GM18498 (cell line): ENCODE measurements at regions not wholly inside any gene's neighbourhood (a gene's known extent, or its start where the extent isn't known, plus 50 kb on each side); places are given as distances from the start of the nearest gene placed in this dataset.

Experiments used
- ATAC-seq: cut with Tn5 transposase; IDR thresholded peaks from one replicate; pipeline ENCODE4 v1.9.1; 2021; ENCODE audit warnings: mild to moderate bottlenecking, moderate library complexity; ENCODE audit not compliant: unreplicated experiment

DNA sequence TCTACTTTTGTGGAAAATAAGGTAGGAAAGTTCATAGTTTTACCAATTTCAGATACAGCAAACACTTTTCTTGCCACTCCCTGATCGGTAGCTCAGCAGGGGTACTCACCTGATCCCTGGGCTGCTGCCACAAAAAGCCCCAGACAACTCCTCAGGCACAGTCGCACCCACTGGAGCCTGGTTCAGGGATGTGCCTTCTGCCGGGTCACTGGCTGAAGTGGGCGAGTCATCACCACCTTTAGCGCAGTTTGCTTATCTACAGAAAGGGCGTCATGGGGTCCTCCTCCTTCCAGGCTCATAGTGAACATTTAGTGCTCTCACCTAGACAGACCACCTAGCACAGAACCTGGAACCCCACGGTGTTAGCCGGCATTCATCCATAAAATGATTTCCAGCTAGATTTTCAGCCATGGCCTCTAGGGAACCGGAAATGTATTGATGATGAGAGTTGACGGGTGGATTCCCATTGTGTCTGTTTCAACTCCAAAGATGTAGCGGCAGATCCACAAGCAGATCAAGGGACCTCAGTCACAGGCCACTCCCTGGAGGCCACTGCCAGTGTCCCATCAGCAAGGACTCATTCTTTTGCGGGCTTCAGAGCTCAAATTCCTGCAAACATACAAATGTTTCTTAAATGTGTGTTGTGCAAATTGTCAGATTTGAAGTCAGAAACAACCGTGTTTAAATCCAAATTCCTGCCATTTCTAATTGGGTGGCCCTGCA lies 408.4 kb upstream of the SALL3 start:
- no peak for ATAC-seq

DNA sequence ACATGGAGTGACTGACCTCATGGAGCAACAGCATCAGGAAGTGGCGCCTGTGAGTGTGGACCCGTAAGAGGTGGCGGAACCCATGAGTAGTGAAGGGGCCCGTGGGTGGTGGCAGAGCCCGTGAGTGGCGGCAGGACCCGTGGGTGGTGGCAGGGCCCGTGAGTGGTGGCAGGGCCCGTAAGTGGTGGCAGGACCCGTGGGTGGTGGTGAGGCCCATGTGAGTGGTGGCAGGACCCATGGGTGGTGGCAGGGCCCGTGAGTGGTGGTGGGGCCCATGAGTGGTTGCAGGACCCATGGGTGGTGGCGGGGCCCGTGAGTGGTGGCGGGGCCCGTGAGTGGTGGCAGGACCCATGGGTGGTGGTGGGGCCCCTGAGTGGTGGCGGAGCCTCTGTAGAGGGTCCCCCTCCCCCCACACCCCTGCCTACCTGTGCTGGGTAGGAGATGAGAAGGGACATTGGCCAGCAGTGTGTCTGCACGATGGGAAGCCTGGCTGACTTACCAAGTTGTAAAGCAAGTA lies 407.7 kb upstream of the SALL3 start:
- no peak for ATAC-seq

DNA sequence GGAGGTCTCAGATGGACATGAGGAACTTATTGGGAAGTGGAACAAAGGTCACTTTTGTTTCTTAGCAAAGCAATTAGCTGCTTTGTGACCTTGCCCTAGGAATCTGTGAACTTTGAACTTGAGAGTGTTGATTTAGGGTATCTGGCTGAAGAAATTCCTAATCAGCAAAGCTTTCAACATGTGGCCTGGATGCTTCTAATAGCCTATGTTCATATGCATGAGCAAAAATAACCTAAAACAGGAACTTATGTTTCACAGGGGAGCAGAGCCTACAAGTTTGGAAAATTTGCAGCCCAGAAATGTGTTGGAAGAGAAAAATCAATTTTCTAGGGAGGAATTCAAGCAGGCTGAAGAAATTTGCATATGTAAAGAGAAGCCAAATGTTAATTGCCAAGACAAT lies 405.8 kb upstream of the SALL3 start:
- no peak for ATAC-seq

DNA sequence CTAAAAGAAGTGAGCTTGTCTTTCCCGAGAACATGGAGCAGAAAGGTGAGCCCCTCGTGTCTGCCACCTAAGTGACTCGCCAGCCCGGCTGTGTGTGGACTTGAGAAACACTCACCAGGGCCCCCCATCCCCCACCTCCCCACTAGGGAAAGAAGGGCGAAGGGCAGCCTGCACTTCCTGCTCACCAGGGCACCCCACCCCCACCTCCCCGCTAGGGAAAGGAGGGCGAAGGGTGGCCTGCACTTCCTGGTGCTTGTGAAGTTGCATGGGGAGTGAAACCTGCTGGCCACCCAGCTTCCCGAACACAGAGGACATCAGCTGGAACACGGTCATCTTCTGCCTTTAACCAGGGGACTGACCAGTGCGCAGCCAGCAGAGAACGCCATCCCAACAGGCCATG lies 402.7 kb upstream of the SALL3 start:
- ATAC-seq, result no peak

DNA sequence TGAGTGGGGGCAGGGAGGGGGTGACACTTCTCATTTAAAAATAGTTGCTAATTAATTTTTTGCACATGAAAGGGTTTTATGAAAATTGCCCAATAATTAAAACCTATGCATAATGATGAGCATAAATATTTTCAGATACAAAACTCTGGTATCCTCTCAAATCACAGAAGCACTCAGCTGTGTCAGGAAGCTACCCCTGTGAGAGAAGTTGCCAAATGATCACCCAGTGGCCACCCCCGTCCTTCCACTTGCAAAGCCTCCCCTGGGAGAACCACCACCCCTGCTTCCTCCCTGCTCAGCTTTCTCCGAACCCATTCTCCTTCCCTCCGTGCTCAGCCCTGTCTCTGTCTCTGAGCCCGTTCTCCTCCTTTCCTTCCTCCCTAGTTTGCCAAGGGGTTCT lies 400.2 kb upstream of the SALL3 start:
- ATAC-seq, result no peak

DNA sequence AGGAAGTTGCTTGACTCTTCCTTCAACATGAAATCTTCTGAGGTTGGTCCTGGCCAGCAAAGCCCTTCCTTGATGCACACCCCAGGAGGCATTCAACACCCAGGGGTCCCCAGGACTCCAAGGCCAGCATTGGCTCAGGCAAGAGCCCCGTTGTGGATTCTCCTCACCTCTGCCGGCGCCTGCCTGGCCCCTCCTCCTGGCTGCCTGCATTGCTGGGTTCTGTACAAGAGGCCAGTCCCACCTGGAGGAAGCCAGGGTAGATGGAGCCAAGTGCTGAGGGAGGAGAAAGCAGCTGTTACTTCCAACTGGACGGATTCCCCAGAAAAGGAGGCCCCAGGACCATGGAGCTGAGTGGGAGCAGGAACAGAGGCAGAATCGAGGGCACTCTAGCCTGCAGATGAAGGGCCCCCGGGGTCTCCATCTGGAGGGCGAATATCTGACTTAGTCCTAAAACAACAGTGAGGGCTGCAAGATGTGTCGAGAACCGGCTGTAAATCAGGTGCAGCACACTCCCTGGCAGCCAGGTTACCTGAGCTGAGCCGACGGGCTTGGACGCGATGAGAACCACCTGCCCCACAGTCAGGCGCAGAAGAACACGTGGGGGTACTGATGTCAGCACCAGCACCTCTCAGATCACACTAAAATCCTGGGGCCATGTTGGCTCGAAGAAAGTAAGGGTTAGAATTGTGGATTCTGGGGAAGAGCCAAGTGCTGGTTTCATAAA lies 399.6 kb upstream of the SALL3 start:
- no peak for ATAC-seq

DNA sequence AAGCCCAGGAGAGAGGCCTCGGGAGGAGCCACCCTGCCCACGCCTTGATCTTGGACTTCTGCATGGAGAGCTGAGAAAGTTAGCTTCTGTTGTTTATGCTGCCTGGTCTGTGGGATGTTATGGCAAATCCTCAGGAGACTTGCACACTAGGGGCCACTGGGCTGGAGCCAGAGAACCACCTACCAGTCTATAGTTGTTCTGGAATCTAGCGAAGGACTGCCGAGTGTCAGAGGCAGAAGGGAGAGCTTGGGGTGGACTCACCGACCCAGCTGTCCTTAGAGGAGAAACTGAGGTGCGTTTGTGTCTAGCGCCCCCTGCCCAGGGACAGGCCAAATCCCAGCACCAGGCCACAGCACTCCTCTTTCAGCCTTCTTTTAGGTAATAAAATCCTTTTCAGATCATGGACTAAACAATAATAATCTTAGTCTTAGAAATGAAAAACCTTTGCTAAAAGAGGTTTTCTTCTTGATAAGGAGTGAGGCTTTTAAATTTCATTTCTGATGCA lies 398.7 kb upstream of the SALL3 start:
- no peak for ATAC-seq

DNA sequence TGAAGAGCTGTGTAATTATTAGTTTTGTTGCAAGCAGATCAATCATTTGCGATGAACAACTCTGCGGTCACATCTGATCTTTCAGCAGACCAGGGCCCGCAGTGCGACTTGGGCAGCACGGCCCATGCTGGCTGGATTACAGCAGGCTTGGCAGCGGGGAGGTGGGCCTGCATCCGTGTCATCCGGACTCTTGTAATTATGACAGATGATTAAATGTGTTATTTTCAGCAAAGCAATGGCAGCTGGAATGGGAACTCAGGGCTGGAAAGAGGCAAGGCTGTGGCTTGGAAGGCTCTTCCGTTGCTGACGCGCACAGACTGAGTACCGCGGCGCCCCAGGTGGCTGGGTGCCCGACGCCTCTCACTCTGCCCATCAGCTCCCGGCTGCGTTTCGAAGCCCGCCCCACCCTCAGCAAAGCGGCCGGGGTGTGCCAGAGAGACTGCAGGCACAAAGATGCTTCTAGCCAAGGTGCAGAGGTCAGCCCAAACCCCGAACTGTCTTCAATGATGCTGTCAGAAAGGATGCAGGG lies 397.4 kb upstream of the SALL3 start:
- no peak for ATAC-seq

DNA sequence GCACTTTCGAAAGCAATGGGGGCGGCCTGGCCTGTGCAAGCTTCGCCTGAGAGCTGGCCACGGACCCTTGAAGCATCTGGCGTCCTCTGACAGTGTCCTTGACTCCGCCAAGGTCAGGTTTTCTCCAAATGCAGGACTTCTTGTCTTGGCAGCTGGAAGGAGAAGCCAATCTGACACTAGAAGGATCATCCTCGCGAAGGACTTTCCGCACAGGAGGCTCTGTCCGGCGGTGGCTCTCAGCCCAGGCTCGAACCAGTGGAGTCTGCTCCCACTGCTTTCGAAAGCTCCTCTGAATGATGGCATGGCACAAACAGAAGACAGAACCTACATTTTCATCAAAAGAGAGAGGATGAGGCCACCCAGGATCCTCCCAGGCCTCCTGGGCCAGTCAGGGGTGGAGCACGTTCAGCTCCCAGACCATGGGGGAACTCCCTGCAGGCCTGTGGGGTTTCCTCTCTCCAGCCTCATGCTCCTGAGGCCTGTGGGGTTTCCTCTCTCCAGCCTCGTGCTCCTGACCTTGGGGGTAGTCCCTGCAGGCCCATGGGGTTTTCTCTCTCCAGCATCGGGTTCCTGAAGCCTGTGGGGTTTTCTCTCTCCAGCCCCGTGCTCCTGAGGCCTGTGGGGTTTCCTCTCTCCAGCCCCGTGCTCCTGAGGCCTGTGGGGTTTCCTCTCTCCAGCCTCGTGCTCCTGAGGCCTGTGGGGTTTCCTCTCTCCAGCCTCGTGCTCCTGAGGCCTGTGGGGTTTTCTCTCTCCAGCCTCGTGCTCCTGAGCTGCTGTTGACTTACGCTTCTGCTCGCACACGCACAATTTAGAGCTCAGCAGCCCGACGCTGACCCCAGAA lies 396.5 kb upstream of the SALL3 start:
- ATAC-seq, result no peak

DNA sequence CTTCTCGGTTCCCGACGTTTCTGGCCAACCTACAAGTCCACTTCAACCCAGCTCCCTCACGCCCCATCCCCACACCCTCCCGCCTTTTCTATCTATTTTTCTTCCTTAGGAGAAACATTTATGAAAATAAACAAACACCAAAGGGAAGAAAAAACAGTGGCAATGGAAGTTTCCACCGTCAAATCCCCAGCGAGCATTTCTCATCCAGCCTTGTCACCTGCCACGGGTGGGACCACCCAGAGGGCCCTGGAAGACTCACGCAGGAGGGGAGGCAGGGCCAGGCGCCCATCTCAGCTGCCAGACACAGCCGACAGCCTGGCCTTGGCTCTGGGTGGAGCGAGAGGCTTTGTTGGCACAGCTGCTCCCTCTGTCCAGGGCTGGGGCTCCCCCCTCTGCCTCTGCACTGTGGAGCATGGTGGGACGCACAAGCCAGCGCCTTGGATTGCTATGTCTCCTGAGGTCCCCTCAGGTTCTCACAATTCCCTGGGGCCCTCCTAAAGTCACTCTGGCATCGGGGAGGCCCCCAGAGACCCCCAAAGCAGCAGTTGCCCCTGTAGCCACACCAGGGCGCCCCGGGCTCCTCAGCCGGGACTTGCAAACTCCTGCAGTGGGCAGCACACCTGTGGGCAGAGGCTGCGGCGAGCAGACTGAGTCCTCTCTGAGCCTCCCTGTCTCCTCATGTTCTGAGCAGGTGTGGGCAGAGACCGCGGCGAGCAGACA lies 395.7 kb upstream of the SALL3 start:
- no peak for ATAC-seq

DNA sequence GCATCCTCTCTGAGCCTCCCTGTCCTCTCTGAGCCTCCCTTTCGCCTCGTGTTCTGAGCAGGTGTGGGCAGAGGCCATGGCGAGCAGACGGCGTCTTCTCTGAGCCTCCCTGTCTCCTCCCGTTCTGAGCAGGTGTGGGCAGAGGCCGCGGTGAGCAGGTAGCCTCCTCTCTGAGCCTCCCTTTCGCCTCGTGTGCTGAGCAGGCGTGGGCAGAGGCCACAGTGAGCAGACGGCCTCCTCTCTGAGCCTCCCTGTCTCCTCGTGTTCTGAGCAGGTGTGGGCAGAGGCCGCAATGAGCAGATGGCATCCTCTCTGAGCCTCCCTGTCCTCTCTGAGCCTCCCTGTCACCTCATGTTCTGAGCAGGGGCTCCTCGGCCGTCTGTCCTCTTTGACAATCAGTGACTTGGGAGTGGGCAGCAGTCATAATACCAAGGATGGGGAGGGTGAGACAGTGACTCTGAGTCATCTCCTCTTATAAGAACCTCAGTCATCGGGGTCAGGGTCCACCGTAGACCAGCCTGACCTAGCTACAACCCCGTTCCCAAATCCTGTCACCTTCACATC lies 395.1 kb upstream of the SALL3 start:
- ATAC-seq, result no peak

DNA sequence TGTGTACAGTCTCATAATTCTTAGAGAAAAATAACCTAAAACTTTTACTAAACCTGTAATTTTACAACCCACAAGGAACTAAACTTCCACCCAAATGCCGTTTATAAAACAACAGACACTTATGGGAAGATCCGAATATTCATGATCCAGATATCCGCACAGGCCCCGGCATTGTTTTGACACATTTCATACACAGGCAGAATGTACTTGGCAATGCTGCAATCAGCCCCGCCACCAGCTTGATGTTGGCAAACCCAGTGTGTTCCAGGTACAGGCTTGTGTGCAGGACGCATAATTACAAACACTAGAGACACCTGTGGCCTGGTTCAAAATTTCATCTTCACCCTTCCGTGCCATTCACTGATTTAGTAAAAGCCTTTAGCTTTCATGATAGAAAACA lies 393.0 kb upstream of the SALL3 start:
- ATAC-seq, result no peak

DNA sequence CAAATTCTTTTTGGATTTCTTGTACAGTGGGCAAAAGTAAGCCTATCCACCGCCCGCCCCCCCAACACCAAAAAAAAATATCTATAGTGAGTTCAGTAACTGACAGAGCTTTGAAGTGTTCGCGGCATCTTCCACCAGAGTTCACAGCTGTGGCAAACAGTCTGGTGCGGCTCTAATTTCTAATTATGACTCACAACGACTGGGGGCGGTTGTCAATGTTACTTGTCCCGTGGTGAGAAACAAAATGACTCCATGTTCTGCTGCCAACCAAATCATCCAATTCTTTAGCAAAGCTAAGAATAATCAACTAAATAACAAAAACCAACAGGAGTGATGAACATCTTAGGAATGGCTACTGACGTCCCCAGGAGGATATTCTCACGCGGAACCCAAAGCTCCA lies 392.5 kb upstream of the SALL3 start:
- ATAC-seq, result no peak

DNA sequence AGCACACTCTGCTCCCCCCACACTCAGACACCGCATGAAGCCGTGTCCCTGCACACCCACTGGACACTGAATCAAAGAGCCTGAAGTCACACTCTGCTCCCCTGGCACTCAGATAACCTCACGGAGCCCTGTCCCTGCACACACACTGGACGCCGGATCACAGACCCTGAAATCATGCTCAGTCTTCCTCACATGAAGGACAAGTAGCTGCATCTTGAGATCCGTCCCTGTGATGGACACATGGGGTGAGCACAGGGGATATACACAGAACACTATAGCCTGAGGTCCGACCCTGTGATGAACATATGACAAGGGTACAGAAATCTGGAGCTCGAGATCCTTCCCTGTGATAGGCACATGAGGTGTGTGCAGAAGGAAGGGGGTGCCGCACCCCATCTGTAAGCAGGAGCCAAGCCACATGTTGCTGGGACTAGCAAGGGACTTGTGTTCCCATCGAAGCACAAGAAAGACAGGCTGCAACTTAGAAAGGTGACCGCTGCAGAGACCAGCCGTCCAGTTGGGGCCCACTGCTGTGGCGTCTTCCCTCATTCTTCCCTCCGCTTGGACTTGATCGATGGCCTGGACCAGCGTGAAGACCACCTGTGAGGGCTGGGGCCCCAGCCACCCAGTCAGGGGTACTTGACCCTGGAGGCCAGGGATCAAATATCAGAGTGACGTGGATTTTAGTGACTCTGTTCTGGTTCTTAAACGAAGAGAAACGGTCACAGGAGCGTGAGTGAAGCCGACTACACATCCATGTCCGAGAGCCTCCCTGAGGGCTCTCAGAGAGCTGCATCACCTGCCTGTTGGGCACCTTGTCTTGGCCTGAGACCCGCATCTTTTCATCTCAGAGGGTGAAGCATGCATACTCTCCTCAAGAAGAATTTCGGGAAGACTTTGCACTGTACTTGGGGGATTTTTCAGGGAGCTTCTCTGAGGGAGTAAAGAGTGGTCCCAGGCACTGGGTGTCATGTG lies 391.7 kb upstream of the SALL3 start:
- no peak for ATAC-seq

DNA sequence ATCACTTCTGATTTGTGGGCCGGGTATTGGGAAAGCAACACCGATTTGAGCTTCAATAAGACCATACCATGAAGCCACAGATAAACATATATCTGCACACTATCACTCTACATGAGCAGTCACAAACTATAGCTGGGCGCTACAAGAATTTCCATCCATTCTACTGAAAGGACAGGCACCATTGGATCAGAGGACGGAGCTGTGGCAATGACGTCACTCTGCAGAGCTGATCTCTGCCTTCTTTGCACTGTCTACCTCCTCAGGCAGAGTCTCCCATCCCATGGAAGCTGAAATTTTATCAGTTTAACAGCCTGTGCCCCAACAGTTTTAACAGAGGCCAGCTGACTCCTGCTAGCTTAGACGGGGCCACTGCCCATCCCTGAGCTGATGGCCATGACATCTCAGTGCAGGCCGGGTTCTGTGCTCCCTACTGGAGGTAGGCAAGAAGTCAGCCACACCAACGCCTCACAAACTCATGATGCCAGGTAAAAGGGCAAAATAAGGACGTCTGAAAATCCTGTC lies 389.6 kb upstream of the SALL3 start:
- no peak for ATAC-seq

DNA sequence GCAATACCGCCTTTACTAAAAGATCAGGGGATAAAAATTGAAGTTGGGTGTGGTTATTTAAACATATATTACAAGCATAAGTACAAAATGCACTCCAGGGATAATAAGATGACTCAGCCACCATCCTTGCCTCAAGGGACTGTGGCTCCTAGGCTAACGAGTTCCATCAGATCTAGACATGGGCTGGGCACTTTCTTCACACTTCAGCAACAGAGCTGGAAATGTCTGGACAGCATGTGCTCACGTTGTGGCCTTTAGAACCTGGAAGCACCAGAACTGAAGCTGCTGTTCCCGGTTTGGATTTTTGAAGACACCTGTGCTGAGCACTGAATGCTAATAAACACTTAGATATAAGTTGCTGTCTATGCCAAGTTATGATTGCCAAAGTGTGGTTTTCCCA lies 384.2 kb upstream of the SALL3 start:
- no peak for ATAC-seq

DNA sequence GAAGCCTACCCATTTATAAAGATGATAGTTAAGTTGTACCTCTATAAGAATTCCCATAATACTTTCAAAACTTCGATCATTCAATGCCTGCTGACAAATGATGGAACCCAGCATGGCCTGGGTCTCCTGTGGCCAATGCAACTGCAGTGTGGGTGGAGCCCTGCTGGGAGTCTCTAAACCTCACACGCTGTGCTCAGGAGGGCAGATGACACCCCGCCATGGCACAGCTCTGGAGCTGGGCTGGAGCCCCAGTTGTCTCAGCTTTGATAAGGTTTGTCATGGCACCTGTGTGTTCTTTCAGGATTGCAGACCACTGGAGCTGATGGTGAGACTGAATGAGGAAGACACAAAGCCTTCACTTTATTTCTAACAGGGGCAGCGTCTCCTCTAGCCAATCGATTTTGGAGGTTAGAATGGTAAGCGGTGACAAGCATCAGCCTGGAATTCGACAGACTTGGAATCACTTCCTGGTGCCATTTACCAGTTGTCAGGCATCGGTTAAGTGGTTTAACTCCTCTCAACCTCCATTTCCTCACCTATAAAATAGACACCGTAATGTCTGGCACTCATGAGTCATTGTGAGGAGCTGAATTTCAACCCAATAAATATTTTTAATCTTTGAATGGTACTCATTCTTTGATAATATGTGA lies 383.6 kb upstream of the SALL3 start:
- no peak for ATAC-seq

DNA sequence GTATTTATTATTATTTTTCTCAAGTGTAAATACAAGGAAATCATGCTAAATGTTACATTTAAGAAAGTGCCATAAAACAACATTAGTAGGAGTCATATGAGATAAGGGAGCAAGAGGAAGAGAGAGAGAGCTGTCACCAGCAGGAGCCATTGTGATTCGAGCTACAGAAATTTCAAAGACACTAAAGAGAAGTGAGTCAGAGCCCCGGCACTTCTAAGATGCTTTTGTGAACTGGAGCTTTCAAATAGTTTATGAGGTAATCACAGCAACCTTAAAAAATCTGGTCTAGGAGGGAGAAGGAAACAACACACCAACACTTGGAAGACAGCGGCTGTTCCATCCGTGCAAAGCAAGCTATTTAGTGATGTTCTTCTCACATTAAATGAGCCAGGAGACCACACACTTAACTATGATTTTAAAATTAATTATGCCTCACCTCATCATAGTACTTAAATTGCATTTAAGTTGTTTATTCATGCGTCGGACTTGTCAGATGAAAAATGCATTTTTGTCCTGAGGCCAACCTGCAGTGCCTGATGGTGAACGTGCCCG lies 382.7 kb upstream of the SALL3 start:
- no peak for ATAC-seq
